ENCODE measurements at regions not wholly inside any gene's neighbourhood (a gene's known extent, or its start where the extent isn't known, plus 50 kb on each side); places are given as distances from the start of the nearest gene placed in this dataset.

- no peak for ATAC-seq (ENCODE audit: low read depth)
- Histone ChIP-seq H3K4me1 (ENCODE audit: control insufficient read depth, insufficient read depth, low read length) (no peaks in the 10 kb centered on the region), H2AK9ac (replicated peaks; ENCODE audit: low read depth, low read length, poor library complexity) (peak overlapping the region; percentile 13), H3K23ac (ENCODE audit: low read depth, low read length) (no peak overlapping the region), H3K4me3 (ENCODE audit: insufficient read depth, low read depth, low read length) (no peak overlapping the region), H2BK120ac (ENCODE audit: low read depth, low read length) (no peak overlapping the region), H2AFZ (replicated peaks; ENCODE audit: low read length, poor library complexity) (no peak overlapping the region), H3K14ac (replicated peaks; ENCODE audit: low read depth, low read length) (no peak overlapping the region), H3K9me3 (ENCODE audit: control insufficient read depth, insufficient read depth, low read length) (no peaks in the 10 kb centered on the region), H3K4me2 (ENCODE audit: low read depth, low read length) (no peak overlapping the region), H3K79me1 (ENCODE audit: low read depth in 1 of 2, low read length in 2 of 2) (no peaks in the 10 kb centered on the region), H3K18ac (ENCODE audit: low read depth, low read length) (no peak overlapping the region), H3K27me3 (ENCODE audit: control insufficient read depth, insufficient read depth, low read length) (peaks cover 62% of the 10 kb centered on the region), H4K5ac (ENCODE audit: low read depth, low read length) (no peak overlapping the region), H4K8ac (ENCODE audit: low read depth in 2 of 2, low read length in 2 of 2) (no peak overlapping the region), H3K27ac (ENCODE audit: insufficient read depth, low read length) (no peak overlapping the region), H2AK5ac (ENCODE audit: low read depth, low read length) (no peak overlapping the region), H3K9me1 (ENCODE audit: insufficient read depth, low read length) (0 out of 2 replicates have a peak, but pooled peaks cover 2% of the 10 kb centered on the region), H4K91ac (ENCODE audit: insufficient read depth, low read depth, low read length) (no peak overlapping the region), H2BK20ac (ENCODE audit: low read depth, low read length) (no peak overlapping the region), H2BK5ac (ENCODE audit: low read depth, low read length, poor library complexity, severe bottlenecking) (no peak overlapping the region), H3K56ac (ENCODE audit: extremely low read depth, insufficient read depth, low read length) (no peak overlapping the region), H4K20me1 (ENCODE audit: insufficient read depth, low read length) (no peaks in the 10 kb centered on the region), H3K36me3 (ENCODE audit: control insufficient read depth, insufficient read depth, low read length) (no peaks in the 10 kb centered on the region), H3K4ac (ENCODE audit: low read depth, low read length) (no peak overlapping the region), H3K9ac (ENCODE audit: low read depth, low read length) (no peak overlapping the region), H2BK15ac (ENCODE audit: low read depth, low read length) (no peak overlapping the region)
- no peak for DNase-seq
- dilution Hi-C loops (cut with HindIII; ENCODE audit: low sequenced_read_pairs, unreplicated experiment) (no loop called here), intact Hi-C loops (cut with micrococcal nuclease) (no loop called here), in situ Hi-C loops (cut with MboI; ENCODE audit: low sequenced_read_pairs) (no loop called here)
- ChIA-PET POLR2A (ENCODE audit: unreplicated experiment) (no interaction called here), CTCF (no interaction called here)
- 79% methylated on average over 4 of the region's 5 CpGs; no CpG with 5 or more reads in 1 of the 2 experiments for WGBS, 2 experiments (ENCODE audit: extremely low coverage in 2 of 2, insufficient read length in 1 of 2)
- no TSS peak for BruUV-seq (replicated peaks)
- TF ChIP-seq MXI1 (IDR thresholded peaks at IDR 0.05; ENCODE audit: borderline replicate concordance, low read depth, low read length) (no peak), MAZ (IDR thresholded peaks at IDR 0.05; ENCODE audit: borderline replicate concordance, low read depth, low read length) (no peak), RAD21 (IDR thresholded peaks at IDR 0.05; ENCODE audit: low read length) (no peak), ELK1 (IDR thresholded peaks at IDR 0.05; ENCODE audit: borderline replicate concordance, low read depth, low read length) (no peak), BHLHE40 (IDR thresholded peaks at IDR 0.05; ENCODE audit: low read depth, low read length) (no peak), CEBPB (IDR thresholded peaks at IDR 0.05; ENCODE audit: low read depth, low read length) (no peak), RCOR1 (IDR thresholded peaks at IDR 0.05; ENCODE audit: insufficient replicate concordance, low read length) (no peak), NFE2L2 (IDR thresholded peaks at IDR 0.05; ENCODE audit: low read depth, low read length) (no peak), RFX5 (IDR thresholded peaks at IDR 0.05; ENCODE audit: low read depth, low read length) (no peak), USF2 (IDR thresholded peaks at IDR 0.05; ENCODE audit: low read depth, low read length) (no peak), CTCF (conservative IDR thresholded peaks at IDR 0.05; ENCODE audit: low read depth, low read length) (no peak), FOS (IDR thresholded peaks at IDR 0.05; ENCODE audit: low read depth, low read length) (no peak), CHD1 (IDR thresholded peaks at IDR 0.05; ENCODE audit: low read depth, low read length) (no peak), SMC3 (IDR thresholded peaks at IDR 0.05; ENCODE audit: low read depth, low read length) (no peak), MAFK (IDR thresholded peaks at IDR 0.05; ENCODE audit: low read depth, low read length) (no peak)
Measured at GRCh38 chr16:66308096-66308495, 58.4 kb upstream of the CDH5 start.
